ENCODE measurements at regions not wholly inside any gene's neighbourhood (a gene's known extent, or its start where the extent isn't known, plus 50 kb on each side); places are given as distances from the start of the nearest gene placed in this dataset.

DNA sequence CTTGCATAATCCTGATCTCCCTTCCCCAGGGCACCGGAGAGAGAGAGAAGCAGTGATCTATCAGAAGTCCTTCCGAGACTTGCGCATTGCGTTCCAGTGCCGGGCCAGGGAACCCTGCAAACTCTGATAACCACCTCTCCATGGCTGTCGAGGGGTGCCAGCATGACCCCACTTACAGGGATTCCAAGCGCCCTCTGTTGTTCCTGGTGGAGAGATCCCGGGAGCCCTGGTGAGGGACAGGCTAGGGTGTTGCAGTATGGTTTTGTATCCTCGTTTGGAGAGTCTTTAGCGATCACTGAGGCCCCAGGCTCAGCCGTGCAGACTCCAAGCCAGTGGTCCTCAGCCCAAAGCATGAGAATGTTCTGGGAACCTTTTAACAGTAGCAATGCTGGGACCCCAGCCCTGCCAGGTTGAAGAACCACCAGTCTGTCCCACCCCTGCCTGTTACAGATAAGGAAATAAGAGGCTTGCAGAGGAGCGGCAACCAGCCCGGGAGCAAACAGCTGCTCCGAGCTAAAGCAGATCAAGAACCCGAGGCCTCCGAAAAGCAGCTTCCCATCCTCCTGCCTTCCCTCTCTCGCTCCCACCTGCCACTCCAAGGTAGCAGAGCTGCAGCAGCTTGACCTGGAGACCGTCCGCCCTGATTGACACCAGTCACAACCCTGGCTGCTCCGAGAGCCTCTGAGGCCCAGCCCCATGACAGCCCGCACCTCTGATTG, 150.3 kb upstream of the RPL38 start:
- TF ChIP-seq, protein P1, sequence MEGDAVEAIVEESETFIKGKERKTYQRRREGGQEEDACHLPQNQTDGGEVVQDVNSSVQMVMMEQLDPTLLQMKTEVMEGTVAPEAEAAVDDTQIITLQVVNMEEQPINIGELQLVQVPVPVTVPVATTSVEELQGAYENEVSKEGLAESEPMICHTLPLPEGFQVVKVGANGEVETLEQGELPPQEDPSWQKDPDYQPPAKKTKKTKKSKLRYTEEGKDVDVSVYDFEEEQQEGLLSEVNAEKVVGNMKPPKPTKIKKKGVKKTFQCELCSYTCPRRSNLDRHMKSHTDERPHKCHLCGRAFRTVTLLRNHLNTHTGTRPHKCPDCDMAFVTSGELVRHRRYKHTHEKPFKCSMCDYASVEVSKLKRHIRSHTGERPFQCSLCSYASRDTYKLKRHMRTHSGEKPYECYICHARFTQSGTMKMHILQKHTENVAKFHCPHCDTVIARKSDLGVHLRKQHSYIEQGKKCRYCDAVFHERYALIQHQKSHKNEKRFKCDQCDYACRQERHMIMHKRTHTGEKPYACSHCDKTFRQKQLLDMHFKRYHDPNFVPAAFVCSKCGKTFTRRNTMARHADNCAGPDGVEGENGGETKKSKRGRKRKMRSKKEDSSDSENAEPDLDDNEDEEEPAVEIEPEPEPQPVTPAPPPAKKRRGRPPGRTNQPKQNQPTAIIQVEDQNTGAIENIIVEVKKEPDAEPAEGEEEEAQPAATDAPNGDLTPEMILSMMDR (IDR thresholded peaks at IDR 0.05) = no peak
- no peak for TF ChIP-seq POLR2A (IDR thresholded peaks at IDR 0.05)

All from uterus (tissue), 2 donors.